Activated naive CD8-positive, alpha-beta T cell treated with anti-CD3 and anti-CD28 coated beads, Interleukin-2, amount 50 U/mL, for 16 hours (primary cell): ENCODE measurements at regions not wholly inside any gene's neighbourhood (a gene's known extent, or its start where the extent isn't known, plus 50 kb on each side); places are given as distances from the start of the nearest gene placed in this dataset.

Experiments used
- DNase-seq: peaks from one replicate; pipeline ENCODE4 v3.0.0-alpha.2; 2020; ENCODE audit warnings: low read depth, low spot score

DNA sequence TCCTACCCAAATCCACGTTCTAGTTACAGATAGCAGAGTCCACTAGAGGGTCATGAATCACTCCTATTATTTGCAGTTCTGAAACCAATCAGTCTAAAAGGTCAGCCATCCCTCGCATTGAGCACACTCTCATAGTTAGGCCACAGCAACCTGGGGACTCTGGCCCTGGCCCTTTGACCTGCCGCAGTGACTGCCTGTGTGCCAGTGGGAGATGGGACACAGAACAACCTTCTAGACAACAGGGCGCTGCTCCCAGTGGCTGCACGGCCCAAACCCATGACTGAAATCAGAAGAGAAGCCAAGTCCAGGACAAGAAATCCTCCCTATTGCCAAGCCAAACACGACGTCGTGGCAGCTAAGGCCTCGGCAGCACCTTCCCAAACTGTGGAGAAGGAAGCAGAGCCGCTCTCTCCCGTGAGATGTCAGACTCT is 158.5 kb downstream of the HERPUD2 start:
- DNase-seq, result no peak

DNA sequence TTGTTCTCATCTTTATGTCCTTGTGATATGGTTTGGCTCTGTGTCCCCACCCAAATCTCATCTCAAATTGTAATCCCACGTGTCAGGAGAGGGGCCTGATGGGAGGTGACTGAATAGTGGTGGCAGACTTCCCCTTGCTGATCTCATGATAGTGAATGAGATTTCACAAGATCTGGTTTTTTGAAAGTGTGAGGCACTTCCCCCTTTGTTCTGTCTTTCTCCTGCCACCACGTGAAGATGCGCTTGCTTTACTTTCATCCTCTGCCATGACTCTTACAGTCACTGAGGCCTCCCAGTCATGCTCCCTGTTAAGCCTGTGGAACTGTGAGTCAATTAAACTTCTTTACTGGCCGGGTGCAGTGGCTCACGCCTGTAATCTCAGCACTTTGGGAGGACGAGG is 161.0 kb downstream of the HERPUD2 start:
- no peak for DNase-seq

DNA sequence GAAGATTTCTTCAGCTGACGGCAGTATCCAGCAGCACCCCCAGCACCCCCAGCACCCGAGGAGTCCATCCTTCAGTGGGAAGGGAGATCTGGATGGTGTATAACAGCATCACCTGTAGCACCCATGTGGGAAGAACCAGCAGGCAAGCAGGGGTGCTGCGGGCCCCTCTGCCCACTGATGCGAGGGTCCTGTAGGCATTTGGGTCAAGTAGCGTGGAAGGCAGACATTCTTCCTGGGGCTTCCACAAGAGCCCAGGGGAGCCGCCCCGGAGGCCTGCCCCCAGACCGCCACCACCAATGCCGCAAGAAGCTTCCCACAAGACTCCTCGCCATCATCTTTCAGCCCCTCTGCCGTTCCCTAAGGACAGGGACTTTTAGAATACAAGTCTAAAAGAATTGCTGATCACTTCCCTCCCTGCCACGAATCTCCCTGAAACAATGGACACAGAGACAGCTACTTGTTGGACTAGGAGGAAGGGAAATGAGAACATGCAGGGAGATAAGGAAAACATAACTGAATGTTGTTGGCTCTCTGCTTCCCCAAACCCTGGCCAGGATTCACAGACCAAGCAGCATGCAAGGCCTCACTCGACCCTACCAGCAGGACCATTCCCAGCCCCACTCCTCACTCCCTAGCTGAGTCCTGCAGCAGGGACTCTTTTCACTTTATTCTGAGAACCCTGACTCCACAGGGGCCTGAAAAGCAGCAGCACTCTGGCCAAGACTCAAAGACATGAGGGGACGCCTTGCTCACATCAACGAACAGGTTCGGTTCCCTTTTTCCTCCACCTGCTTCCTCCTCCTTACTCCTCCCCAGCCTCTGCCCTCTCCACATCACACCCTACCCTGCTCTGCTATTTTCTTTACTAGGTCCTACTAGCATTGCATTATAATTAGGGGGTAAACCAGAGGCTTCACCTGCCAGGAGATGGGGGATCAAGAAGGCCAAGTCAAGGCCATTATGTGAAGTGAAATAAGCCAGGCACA is 164.5 kb downstream of the HERPUD2 start:
- DNase-seq, result no peak

DNA sequence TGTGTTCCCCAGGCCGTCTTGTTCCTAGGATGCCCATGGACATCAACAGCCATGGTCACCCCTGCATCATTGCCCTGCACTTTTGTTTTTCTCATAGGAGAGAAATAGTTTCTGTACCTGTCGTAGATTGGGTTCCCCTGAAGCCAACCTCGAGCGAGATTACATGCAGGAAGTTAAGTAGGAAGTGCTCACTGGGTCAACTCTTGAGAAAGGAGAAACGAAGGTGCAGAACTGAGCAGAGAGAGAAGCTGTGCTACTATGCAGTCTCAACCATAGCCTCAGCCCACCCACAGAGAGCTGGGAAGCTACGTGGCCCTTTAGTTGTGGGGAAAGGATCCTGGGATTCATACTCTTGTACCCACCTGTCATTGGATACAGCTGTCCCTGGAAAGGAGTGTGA is 165.2 kb downstream of the HERPUD2 start:
- no peak for DNase-seq

DNA sequence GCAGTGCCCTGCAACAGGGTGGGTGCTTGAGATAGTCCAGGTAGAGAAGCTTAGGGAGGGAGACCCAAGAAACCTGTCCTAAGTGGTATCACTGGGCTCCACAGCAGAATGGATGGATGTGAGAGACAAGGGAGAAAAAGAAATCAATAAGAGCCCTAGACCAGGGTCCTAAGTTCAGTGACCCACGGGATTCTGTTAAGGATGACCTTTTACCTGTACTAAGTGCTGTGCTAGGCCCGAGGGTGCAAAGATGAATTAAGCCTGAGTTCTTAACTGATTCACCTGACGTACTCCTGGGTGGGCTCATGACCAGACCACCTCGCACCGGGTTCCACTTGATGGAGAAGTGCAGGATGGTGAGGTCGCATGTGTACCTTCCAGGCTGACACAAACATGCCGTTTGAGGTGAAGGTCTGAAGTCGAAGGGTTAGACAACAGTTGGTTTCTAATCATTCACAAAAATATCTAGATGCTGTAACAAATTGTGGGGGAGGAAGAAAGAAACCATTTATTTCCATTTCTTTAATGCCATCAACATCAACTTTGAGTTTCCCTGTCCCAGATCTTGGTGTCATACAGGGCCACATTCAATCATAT is 166.5 kb downstream of the HERPUD2 start:
- no peak for DNase-seq

DNA sequence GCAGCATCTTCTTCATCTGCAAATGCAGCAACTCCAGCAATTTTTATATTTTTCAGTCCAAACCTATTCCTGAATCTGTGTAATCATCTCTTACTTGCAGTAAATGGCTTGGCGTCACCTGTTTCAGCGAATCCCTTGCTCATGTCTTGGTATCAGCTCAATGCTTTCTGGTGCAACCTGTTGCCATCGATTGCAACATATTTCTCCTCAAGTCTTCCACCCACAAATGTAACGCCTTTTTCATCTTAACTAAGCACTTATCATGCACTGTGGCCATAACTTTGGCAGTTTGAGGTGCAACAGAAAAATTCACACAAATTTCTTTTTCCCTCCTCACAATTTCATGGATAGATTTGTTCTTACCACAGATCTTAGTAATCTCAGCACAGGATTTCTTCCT is 168.3 kb downstream of the HERPUD2 start:
- DNase-seq, result no peak

DNA sequence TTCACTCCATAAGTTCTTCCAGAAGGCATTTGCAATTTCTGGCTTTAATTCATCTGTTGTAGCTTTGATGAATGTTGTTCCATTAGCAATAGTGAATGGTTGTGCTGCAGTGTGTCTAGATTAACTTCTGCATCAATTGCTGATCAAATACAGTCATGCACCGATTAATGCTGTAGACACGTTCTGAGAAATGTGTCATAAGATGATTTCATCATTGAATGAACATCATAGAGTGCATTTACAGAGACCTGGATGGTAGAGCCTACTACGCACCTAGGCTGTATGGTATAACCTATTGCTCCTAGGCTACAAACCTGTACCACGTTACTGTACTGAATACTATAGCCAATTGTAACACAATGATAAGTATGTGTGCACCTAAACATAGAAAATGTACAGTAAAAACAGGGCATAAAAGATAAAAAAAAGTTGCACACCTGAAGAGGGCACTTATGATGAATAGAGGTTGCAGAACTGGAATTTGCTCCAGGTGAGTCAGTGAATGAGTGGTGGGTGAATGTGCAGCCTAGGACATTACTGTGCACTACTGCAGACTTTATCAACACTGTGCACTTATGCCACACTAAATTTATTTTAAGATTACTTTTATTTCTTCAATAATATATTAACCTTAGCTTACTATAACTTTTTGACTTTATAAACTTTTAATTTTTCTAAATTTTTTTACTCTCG is 170.7 kb downstream of the HERPUD2 start:
- no peak for DNase-seq

DNA sequence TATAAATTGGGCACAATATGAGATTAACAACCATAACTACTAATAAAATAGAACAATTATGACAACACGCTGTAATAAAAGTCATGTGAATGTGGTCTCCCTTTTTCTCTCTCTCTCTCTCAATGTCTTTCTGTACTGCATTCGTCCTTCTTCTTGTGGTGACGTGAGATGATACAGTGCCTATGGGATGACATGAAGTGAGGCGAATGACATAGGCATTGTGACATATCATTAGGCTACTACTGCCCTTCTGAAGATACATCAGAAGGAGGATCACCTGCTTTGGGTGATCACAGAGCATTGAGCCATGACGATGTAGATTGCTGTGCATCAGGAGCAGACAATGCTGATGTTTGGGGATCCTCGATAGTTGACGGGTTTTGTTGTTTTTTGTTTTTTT is 171.6 kb downstream of the HERPUD2 start:
- DNase-seq, result no peak

DNA sequence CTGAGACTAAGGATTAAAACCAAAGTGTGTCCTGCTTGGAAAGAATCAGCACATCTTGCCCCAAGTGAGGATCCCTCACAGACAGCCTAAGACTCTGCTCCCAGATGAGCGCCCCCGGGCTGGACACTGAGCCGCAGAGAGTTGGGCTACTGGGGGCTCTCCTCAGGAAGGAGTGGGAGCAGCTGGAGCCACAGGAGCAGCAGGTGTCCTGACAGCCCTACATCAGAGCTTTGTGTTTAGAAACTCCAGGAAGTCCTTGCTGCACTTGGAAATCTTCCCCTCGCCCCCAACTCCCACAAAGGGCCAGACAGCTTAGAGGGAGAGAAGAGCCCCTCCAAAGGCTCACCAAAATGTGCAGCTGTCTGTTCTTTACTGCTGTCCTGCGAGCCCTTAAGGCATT is 172.2 kb downstream of the HERPUD2 start:
- no peak for DNase-seq

DNA sequence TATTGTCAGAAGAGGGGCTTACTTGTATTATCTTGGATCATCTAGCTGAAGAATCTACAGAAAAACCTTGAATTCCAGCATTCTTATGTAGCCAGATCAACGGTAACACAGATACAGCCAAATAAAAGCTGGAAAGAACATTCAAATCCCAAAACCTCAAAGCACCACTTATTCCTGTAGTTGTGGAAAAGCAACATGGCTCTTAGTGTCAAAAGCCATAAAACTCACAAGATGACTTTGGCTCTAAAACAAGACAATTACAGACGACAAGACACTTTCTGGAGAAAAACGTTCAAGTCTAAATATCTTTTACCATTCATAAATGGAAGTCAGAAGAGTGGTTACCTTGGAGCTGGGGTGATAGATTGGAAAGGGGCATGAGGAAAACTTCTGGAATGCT is 173.0 kb downstream of the HERPUD2 start:
- no peak for DNase-seq

DNA sequence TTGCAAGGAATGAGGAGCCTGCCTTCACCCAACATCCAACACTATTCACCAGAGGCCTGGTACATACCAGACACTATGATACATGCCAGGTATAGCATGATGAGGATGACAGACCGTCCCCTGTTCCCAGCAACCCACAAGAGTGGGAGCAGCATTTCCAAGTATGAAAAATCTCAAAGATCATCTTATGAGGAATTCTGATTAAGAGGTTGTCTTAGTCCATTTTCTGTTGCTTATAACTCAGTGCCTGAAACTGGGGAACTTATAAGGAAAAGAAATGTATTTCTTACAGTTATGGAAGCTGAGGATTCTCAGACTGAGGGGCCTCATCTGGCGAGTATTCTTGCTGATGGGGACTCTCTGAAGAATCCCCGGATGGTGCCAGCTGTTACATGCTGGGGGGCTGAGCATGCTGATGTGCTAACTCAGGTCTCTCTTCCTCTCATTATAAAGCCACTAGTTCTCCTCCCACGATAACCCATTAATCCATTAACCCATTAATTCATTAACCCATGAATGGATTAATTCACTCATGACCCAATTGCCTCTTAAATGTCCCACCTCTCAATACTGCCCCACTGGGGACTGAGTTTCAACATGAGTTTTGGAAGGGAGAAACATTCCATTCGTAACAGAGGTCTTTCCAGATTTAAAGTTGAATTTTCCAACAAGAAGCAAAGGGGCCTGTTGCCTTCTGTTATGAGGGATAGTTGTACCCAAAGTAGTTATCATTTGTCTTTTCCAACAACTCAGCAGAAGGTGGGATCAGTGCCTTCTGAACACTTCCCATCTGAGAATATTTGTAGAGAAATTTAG is 173.9 kb downstream of the HERPUD2 start:
- no peak for DNase-seq

DNA sequence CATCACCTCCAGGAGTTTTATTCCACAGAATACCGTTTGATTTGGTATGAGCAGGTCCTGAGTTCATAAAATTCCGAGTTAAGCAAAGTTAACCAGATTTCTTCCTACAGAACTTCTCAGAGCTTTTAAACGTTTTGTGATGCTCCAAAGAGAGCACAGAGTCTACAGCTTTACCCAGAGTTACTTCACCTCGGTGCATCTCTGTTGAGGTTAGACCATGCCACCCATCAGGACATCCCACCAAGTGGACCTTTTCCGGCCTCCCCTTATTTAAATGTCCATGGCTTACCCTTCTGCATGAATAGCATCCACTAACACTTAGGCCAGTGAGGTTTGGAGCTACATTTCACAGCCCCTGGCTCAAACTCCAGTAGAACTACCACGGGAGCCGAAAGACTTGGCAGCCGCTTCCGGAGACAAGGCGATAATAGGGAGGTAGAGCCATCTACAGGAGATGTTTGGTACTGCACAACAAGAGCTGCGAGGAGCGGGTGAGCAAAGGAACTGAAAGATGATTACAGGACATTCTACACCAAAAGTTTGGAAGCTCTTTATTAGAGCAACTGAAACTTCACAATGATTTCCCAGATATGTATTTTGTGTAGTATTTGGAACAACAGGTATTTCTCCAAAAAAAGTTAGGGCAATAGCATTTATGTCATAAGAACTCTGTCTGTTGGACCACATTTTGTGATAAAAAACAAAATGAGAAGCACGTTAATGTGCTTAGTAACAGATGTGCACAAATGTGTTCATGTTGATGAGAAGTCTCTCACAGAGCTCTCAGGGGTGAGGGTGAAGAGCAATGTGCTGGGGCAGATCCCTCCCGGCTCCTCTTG is 174.7 kb downstream of the HERPUD2 start:
- peak; percentile 4 for DNase-seq

DNA sequence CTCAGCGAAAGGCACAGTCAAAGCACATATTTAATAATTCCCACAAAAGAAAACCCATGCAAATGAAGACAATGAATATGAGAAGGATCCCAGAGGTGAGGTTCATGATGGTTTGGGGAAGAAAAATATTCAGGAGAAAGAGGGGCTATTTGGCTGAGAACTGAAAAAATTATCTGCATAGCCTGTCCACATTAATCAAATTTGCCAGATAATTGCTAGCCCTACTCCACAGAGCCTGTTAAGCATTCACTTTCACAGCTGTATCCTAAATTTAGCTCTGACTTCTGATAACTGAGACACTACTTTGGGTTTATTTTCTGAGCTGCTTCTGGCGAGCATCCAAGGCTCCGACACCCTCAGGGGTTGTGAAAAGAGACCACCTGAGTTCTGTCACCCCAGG is 176.2 kb downstream of the HERPUD2 start:
- no peak for DNase-seq

DNA sequence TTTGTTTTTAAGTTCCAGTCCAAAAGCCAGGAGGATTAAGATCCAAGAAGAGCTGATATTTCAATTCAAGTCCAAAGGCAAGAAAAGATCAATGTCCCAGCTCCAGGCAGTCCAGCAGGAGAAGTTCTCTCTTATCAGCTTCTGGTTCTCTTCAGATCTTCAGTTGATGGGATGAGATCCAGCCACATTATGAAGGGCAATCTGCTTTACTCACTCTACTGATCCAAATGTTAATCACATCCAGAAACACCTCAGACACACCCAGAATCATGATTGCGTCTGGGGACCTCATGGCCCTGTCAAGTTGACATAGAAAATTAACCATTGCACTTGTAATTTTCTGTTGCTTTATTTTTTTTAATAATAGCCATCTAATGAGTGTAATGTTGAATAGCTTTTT is 178.4 kb downstream of the HERPUD2 start:
- DNase-seq, result no peak

DNA sequence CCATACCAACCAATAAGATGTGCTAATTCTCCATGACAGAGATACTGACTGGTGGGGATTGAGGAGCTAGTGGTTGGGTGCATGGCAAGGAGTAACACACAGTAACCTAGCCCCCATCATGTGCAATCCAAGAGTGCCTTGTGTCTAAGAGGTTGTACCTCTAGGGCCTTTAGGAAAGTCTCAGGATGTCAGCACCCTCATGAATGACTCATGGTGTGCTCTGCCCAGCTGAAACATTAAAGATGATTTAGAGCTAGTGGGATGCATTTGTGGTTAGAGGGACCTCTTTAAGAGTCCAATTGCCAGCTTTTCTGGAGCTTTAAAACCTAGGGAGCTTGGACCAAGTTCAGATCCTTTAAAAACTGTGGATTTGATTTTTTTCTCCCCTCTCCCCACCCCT is 181.1 kb downstream of the HERPUD2 start:
- DNase-seq, result no peak

DNA sequence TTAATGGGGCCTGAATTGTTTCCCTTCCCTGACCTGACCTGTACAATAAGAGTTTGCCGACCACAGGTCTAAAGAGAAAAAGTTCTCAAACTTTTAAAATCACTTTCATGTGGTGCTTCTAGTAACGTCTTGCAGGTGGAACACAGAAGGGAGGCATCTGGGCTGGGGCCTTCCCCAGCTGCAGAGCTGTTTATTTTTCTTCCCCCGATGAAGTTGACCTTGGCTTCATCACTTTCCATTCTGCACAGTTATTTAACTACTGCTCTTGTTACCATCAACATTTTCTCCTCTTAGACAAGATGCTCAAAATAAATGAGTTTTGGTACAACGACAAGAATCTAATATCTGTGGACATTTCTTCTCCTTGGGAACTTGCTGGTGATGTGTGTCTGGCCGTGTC is 181.7 kb downstream of the HERPUD2 start:
- DNase-seq, result no peak

DNA sequence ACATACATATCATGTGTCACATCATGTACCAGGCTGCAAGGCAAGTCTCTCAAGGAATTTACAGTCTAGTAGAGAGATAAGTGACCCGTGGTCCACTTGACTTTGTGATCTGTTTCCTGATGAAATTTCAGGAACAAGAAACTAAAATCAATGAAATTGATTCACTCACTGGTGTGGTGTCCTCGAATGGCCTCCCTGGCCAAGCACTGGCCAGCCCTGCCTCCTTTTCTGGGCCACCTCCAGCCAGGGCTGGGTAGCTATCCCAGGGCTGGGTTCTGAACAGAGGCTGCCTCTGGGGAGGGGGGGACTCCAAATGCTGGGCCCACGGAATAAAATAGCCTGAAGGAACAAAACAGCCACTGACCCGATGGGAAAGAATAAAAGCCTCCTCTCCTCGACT is 182.2 kb downstream of the HERPUD2 start:
- no peak for DNase-seq

DNA sequence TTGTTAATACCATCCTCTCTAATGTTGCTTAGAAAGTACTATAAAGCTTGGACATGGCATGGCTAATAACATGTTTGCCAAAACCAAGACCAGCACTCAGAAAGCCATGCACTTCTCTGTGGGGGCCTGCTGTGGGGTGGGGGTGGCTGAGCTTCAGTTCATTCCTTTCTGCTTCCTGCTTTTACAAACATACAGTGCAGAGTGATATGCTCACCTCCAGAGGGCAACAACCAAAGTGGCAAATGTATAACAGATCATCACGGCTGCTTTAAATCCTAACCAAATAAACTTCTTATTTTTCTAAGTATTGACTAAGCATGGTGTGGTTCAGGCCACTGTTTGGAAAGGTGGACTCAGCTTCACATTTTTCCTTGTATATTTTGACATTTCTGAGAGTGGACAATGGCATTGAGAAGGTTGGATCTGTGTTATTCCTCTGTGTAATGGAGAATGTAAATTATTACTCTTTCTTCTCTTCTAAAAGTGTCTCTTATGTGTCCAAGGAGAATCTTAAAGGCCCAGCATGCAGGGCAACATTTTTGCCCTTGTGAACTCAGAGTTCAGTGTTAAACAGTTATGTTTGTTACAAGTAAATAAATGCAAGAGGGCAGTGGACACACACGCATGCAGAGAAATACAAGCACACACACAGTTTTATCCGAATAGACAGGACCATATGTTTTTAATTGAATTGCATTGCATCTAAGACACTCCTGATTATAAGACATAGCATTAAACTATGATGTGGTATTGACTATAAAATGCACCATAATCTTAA is 186.1 kb downstream of the HERPUD2 start:
- DNase-seq, result no peak

DNA sequence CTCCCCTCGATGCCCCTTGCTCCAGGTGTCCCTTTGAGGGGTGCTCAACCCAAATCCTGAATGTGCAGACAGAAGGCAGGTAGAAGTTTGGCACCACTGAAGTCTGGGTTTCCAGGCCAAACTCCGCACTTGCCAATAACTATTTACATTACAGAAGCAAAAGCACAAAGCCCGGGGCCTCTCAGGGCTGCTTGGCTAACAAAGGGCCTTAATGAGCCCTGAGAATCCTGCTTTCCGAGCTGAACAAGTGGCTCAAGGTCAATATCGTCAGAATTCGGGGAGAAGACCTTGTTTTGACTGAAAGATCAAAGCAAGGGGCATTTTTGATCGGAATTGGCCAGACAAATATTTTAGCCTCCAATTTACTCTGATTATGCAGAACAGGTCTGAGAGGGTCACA is 189.9 kb downstream of the HERPUD2 start:
- DNase-seq, result no peak

DNA sequence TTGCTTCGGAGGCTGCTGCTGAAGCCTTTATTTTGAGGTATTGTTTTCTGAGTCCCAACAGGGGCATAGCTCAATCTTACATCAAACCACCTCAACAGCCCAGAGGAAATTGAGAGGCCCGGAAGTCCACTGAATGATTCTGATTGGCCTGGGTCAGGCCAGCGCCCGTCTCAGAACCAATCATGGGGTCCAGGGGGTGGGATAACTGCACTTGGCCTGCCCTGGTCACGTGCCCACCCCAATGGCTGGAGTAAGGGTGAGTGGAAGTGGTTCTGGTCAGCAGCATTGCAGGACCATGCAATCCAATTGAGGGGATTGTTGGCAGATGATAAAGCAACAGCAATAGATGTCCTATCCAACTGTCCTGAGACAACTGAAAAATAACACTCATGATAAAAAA is 190.6 kb downstream of the HERPUD2 start:
- no peak for DNase-seq
